ENCODE measurements at regions not wholly inside any gene's neighbourhood (a gene's known extent, or its start where the extent isn't known, plus 50 kb on each side); places are given as distances from the start of the nearest gene placed in this dataset.

DNA sequence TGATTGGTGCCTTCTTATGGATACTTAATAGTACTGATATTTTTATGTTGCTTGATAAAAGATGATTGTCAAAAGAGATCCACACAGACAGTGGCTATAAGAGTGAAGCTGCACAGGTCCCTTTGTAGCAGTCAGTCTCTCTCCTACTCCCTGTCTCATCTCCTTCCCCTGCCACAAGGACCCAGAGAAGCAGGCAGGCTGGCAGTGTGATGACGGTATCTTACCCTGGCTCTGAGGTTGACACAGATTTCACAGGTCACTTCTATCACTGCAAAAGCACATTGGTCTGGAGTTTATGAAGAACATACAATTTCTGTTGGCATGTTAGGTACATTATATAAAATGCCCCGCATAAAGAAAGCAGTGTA, 64.4 kb upstream of the AHR start:
- Histone ChIP-seq H3K9ac (peak overlapping the region; percentile 22; the same call in 1 of the 2 replicates), H3K4me2 (peak overlapping the region; percentile 70), H3K9me3 (0 out of 2 replicates have a peak, but pooled peaks cover 6% of the 10 kb centered on the region), H3K27me3 (no peaks in the 10 kb centered on the region), H3K36me3 (no peaks in the 10 kb centered on the region), H3K4me3 (peak overlapping the region; percentile 17; the same call in 1 of the 2 replicates), H3K4me1 (peaks cover 20% of the 10 kb centered on the region), H4K20me1 (no peaks in the 10 kb centered on the region), H3K27ac (peak overlapping the region; percentile 69)
- no peak for TF ChIP-seq Cebpa-rat (IDR thresholded peaks at IDR 0.05)

DNA sequence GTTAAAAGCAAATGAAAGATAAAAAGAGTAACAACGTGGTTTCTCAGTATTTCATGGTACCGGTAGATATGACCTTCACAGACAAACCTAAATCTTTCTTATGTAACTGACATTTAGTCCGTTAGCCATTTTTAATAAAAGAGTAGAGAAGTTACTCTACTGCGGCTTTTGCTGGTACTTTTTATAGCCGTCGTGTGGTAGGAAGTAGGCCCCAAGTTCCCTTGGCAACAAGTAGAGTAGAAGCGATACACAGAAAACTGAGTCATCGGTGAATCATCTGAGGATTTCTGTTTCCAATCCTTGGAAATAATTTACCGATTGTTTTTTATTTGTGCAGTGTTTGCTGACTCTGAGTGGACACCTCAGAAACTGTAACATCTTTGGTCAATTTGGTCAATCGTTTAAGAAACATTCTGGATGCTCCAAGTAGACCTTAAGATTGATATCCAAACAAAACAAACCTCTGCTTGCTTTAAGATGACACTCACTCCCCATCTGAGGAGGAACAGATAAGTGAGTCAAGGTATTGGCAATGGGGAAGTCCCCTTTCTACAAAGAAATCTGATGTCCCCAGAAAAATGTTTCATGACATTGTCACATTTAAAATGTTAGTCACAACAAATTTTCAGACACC, 63.9 kb upstream of the AHR start:
- H3K4me3 ChIP-seq: peak overlapping the region; percentile 17; the same call in 1 of the 2 replicates
- 0 out of 2 replicates have a peak, but pooled peaks cover 6% of the 10 kb centered on the region for H3K9me3 ChIP-seq
- peak overlapping the region; percentile 69 for H3K27ac ChIP-seq
- no peaks in the 10 kb centered on the region for H3K36me3 ChIP-seq
- H3K9ac ChIP-seq: peak overlapping the region; percentile 22; the same call in 1 of the 2 replicates
- peaks cover 20% of the 10 kb centered on the region for H3K4me1 ChIP-seq
- no peaks in the 10 kb centered on the region for H3K27me3 ChIP-seq
- H3K4me2 ChIP-seq: peak overlapping the region; percentile 70
- TF ChIP-seq Cebpa-rat (IDR thresholded peaks at IDR 0.05): no peak
- no peaks in the 10 kb centered on the region for H4K20me1 ChIP-seq

- 0 out of 2 replicates have a peak, but pooled peaks cover 6% of the 10 kb centered on the region for H3K9me3 ChIP-seq
- no peaks in the 10 kb centered on the region for H4K20me1 ChIP-seq
- no peak for TF ChIP-seq Cebpa-rat (IDR thresholded peaks at IDR 0.05)
- no peaks in the 10 kb centered on the region for H3K36me3 ChIP-seq
- H3K27ac ChIP-seq: no peak overlapping the region
- H3K27me3 ChIP-seq: no peaks in the 10 kb centered on the region
- H3K9ac ChIP-seq: no peak overlapping the region
- no peak overlapping the region for H3K4me2 ChIP-seq
- H3K4me3 ChIP-seq: no peak overlapping the region
- peaks cover 20% of the 10 kb centered on the region for H3K4me1 ChIP-seq
Observed at GRCh38 chr7:17236171-17236570, 62.3 kb upstream of the AHR start.

- Histone ChIP-seq H3K9me3 (0 out of 2 replicates have a peak, but pooled peaks cover 6% of the 10 kb centered on the region), H3K27ac (no peak overlapping the region), H3K4me3 (no peak overlapping the region), H3K4me1 (peaks cover 20% of the 10 kb centered on the region), H3K4me2 (no peak overlapping the region), H3K9ac (no peak overlapping the region), H3K36me3 (no peaks in the 10 kb centered on the region), H3K27me3 (no peaks in the 10 kb centered on the region), H4K20me1 (no peaks in the 10 kb centered on the region)
- TF ChIP-seq Cebpa-rat (IDR thresholded peaks at IDR 0.05): no peak
Observed at GRCh38 chr7:17236603-17237002, 61.8 kb upstream of the AHR start.

DNA sequence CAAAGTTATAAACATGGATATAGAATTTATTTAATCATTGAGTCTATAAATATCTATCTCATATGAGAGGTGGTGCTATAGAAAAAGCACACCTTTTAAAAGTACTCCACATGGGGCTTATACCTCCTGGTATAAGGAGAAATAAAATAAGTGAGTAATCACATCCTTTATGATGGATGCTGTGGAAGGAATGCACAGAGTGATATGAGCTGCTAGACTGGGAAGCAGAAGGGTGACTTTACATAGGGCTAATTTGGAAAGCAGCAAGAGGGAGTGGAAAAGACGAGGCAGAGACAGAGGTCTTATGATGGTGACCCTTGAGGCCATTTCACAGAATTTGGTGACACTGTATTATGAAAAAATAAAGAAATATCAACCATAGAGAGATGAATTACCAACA, 59.4 kb upstream of the AHR start:
- Histone ChIP-seq H3K4me3 (no peak overlapping the region), H3K27me3 (no peaks in the 10 kb centered on the region), H3K9me3 (0 out of 2 replicates have a peak, but pooled peaks cover 6% of the 10 kb centered on the region), H3K4me1 (peaks cover 14% of the 10 kb centered on the region), H3K4me2 (no peak overlapping the region), H4K20me1 (no peaks in the 10 kb centered on the region), H3K9ac (no peak overlapping the region), H3K36me3 (no peaks in the 10 kb centered on the region), H3K27ac (no peak overlapping the region)
- no peak for TF ChIP-seq Cebpa-rat (IDR thresholded peaks at IDR 0.05)

- no peak overlapping the region for H3K4me2 ChIP-seq
- no peak for TF ChIP-seq Cebpa-rat (IDR thresholded peaks at IDR 0.05)
- 0 out of 2 replicates have a peak, but pooled peaks cover 6% of the 10 kb centered on the region for H3K9me3 ChIP-seq
- H3K4me3 ChIP-seq: no peak overlapping the region
- H3K27ac ChIP-seq: no peak overlapping the region
- H3K27me3 ChIP-seq: no peaks in the 10 kb centered on the region
- no peak overlapping the region for H3K9ac ChIP-seq
- H3K36me3 ChIP-seq: no peaks in the 10 kb centered on the region
- peaks cover 5% of the 10 kb centered on the region for H3K4me1 ChIP-seq
- no peaks in the 10 kb centered on the region for H4K20me1 ChIP-seq
Observed at GRCh38 chr7:17239683-17240521, 58.5 kb upstream of the AHR start.

DNA sequence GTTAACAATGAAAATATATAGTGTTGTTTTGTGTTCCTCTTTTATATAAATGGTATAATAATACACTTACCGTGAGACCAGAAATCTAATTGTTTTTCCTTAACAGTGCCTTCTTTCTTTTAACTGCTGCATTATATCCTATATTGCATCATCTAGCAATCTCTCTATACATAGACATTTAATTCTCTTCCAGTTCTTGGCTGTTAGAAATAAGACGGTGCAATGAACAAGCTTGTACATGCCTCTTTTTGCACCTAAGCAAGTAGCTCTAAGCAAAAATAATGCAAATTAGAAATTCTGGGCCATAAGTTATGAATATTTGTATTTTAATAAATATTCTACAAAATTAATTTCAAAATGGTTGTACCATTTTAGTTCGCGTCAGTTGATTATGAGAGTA, 55.9 kb upstream of the AHR start:
- no peak for TF ChIP-seq Cebpa-rat (IDR thresholded peaks at IDR 0.05)
- no peaks in the 10 kb centered on the region for H4K20me1 ChIP-seq
- no peak overlapping the region for H3K9ac ChIP-seq
- H3K27ac ChIP-seq: no peak overlapping the region
- no peaks in the 10 kb centered on the region for H3K36me3 ChIP-seq
- H3K27me3 ChIP-seq: no peaks in the 10 kb centered on the region
- no peaks in the 10 kb centered on the region for H3K9me3 ChIP-seq
- no peaks in the 10 kb centered on the region for H3K4me1 ChIP-seq
- no peak overlapping the region for H3K4me3 ChIP-seq
- no peak overlapping the region for H3K4me2 ChIP-seq

GRCh38 chr7:17244786-17245185, 53.7 kb upstream of the AHR start:
- Histone ChIP-seq H3K4me2 (no peak overlapping the region), H3K27ac (no peak overlapping the region), H3K4me3 (no peak overlapping the region), H3K36me3 (no peaks in the 10 kb centered on the region), H4K20me1 (no peaks in the 10 kb centered on the region), H3K4me1 (no peaks in the 10 kb centered on the region), H3K9me3 (no peaks in the 10 kb centered on the region), H3K9ac (no peak overlapping the region), H3K27me3 (no peaks in the 10 kb centered on the region)
- no peak for TF ChIP-seq Cebpa-rat (IDR thresholded peaks at IDR 0.05)

- Histone ChIP-seq H4K20me1 (no peaks in the 10 kb centered on the region), H3K27ac (no peak overlapping the region), H3K9ac (no peak overlapping the region), H3K4me1 (no peaks in the 10 kb centered on the region), H3K36me3 (no peaks in the 10 kb centered on the region), H3K4me3 (no peak overlapping the region), H3K27me3 (no peaks in the 10 kb centered on the region), H3K9me3 (no peaks in the 10 kb centered on the region), H3K4me2 (no peak overlapping the region)
- TF ChIP-seq Cebpa-rat (IDR thresholded peaks at IDR 0.05): no peak
Observed at GRCh38 chr7:17247357-17247756, 51.1 kb upstream of the AHR start.

GRCh38 chr7:17248527-17248926, 49.9 kb upstream of the AHR start:
- Histone ChIP-seq H3K4me2 (no peak overlapping the region), H4K20me1 (no peaks in the 10 kb centered on the region), H3K36me3 (no peaks in the 10 kb centered on the region), H3K27me3 (no peaks in the 10 kb centered on the region), H3K4me1 (no peaks in the 10 kb centered on the region), H3K9me3 (no peaks in the 10 kb centered on the region), H3K4me3 (no peak overlapping the region), H3K27ac (no peak overlapping the region), H3K9ac (no peak overlapping the region)
- TF ChIP-seq Cebpa-rat (IDR thresholded peaks at IDR 0.05): no peak

Measured in BLaER1 (cell line).